Inflammatory macrophage treated with lipopolysaccharide for 4 hours (primary cell): ENCODE measurements at regions not wholly inside any gene's neighbourhood (a gene's known extent, or its start where the extent isn't known, plus 50 kb on each side); places are given as distances from the start of the nearest gene placed in this dataset.
"Not testable (repeated sequence)": the region's sequence is repeated elsewhere in the genome, so short reads cannot be mapped to it uniquely, and the experiment has no call there.

Experiments
- DNase-seq: peaks from one replicate; pipeline ENCODE4 v3.0.0-alpha.2; 2020

DNA sequence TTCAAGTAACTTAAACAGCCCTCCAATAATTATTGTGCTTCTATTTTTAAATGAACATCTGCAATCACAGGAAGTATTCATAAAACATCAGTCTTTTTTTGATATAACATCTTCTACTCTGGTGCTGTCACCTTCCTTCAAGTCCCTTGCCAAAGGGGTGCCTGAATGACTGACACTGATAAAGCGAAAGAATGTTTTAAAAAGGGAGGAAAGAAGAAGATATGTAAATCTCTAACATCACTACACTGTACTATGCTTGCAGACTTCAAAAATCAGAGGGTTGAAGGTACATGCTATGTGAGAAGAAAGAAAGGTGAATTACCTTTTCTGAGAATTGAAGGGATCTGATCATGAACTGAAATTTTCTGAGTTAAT is 253.7 kb downstream of the ZPLD1 start:
- DNase-seq = no peak

DNA sequence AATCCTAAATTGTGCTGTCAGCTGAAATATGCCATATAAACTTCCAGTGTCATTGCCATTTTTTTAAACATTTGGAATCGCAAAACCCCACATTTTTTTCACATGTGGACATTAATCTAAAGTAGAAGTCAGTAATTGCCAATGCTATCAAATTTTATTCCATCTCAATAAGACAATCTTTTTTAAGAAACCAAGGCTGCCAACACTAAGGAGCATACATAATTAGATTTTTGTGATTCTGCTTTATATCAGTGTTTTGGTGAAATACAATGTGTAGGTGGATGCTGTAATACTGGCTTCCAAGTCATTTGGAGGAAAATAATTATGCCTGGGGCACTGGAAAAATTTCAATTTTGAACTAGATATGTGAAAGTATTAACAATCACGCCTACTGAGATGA is 256.7 kb downstream of the ZPLD1 start:
- no peak for DNase-seq

DNA sequence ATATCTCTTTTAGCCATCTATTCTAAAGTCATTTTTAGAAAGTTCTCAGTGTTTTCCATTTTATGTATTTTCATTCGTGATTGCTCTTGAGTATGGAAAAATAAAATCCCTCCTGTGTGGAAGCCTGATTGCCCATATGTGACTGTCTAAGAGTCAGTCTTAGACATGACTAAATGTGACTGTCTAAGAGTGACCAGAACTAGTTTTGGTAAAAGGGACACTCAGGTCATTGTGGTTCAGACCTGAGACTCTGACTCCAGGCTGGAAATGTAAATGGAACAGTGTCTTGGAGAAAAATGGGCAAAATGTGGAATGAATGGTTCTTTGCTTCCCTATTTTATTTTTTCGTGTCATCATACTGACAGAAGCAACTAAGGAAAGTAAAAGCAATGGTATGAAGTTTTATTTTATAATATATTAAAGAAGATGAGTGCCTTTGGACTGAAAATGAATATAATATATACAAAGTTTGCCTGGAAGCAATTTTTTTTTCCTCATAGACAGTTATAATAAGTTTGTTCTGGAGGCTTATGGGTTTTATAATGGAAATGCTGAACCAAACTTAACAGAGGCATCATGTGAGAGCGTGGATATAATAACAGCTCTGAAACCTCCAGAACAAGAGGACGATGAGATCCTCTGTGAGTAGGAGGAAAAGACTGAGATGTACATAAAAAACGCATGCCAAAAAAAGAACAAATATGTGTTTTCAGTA is 264.4 kb downstream of the ZPLD1 start:
- DNase-seq = no peak

DNA sequence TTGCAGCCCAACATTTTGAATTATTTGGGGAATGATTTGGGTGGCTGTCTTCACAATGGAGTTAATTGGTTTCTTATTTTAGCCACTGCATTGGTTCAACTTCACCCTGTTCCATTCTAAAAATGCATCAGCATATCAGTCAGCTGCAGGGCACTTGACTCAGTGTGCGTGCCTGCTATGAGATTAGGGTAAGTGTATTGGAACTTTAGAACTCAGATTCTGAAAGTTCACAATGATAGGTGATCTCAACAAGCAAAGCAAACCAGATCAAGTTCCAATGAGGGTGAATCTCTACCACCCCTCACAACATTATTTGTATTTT is 265.0 kb downstream of the ZPLD1 start:
- DNase-seq = no peak

DNA sequence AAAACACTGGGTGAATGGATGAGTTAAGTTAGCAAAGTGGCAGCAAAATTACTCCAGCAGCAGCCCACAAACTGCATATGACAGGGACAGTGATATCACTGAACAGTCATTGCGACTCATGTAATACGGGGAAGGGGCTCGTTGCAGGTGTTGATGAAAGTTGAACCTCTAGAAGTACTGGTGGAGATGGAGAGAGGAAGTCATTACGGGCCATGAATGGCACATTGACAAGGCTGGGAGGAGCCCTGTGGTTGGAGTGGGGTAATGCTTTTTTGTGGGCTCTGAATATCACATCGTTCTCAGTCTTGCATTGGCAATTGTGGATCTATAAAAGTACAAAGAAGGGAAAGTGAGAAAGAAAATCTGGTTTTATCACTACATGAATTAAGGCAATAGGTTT is 278.1 kb downstream of the ZPLD1 start:
- DNase-seq = no peak

DNA sequence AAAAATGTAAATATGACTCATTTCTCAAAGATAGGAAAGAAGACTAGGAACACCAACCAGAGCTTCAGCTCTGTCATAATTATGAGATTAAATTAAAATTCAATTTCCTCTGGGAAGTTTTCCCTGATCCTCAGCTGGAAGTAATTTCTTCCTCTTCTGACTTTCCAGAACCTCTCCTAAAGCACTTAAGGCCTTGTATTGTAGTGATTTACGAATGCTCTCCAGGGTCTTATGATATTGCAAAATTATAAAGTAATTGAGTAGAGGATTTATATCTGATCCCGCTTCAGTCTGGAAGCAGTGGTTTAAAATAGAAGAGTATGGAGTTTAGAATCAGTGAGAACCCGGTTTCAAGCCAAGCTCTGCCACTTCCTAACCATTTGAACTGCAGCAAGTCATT is 279.8 kb downstream of the ZPLD1 start:
- no peak for DNase-seq

DNA sequence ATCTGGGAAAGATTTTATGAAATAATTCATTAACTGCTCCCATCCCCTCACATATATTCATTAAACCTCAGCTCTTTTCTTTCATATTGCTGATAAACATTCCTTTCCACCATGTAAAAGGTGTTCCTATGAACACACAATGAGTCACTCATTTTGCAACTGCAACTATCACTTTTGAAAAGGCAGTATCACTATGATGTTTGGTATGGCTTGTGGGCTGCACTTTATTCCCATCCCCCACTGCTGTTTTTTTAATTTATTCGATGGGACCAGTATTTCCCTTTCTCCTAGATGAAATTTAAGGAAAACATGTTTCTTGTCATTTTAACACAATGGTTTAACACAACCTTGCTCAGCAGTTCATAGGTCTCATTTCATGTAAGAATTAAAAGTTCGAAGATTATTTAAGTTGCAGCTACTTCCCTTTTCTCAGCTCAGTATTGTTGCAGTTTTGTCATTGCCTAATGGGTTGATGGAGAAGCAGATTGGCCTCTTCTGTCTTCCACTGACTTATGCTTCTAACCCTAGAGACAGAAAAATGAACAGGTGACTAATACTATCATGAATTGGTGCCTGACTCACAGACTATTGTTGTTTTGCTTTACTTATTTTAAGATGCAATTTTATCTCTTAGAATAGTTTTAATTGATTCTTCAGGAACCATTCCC is 280.3 kb downstream of the ZPLD1 start:
- DNase-seq = no peak

DNA sequence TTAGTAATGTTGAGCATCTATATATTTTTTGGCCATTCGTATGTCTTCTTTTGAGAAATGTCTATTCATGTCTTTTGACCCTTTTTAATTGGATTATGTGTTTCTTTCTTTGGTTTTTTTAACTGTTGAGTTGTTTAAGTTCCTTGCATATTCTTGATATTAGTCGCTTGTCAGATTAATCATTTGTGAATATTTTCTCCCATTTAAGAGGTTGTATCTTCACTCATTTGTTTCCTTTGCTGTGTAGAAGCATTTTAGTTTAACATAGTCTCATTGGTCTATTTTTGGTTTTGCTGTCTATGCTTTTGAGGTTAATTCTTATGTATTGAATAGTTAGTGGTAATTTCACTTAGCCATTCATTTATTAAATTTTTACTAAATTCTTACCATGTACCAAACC is 283.8 kb downstream of the ZPLD1 start:
- DNase-seq = no peak

DNA sequence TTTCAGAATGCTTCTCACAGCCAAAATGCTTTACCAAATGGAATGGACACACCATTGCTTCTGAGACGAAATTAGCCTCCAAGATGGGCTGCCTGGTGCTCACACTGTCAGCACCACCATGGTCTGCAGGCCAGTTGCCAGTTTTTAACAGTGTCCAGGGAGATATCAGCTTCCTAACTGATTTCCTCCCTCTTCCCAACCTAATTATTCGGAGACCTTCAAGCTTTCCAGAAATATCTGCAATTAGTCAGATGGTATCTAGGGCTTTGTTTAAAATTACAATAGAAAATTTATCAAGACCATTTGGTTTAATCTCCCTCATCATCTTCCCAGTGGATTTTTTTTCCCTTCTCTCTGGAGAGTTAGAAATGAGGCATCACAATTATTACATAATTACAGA is 287.5 kb downstream of the ZPLD1 start:
- DNase-seq = no peak

DNA sequence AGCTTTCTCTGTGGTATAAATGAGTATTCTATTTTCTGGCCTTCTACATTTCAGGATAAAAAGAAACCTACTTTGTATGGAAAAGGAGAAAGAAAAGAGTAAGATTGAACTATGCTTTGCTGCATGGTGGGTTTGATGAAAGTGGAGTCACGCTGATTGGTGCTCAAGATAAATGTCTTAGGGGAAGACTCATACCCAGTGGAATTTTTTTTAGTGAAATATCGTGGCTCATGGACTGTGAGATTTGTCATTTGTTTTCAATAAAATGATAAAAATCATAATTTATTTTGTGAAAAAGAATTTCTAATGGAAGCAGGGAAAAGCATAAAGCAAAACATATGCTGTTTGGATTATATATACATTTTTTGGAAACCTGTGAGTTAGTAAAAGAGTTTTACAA is 292.5 kb downstream of the ZPLD1 start:
- no peak for DNase-seq

DNA sequence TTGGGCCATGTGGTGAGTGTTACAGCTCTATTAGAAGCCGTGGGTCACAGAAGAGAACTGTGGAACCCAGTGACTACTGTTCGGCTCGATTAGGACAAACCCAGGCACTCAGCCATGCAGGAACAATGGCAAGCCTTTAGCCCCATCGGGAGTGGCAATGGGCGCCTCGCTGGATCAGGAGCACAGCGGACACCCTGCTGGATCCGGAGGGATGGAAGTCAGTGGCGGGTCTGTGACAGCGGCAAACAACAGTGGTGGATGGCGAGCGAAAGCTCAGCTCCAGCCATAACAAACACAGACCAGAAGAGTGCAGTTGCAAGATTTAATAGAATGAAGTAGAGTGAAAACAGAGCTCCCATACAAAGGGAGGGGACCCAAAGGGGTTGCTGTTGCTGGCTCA is 297.8 kb downstream of the ZPLD1 start:
- not testable (repeated sequence) for DNase-seq

DNA sequence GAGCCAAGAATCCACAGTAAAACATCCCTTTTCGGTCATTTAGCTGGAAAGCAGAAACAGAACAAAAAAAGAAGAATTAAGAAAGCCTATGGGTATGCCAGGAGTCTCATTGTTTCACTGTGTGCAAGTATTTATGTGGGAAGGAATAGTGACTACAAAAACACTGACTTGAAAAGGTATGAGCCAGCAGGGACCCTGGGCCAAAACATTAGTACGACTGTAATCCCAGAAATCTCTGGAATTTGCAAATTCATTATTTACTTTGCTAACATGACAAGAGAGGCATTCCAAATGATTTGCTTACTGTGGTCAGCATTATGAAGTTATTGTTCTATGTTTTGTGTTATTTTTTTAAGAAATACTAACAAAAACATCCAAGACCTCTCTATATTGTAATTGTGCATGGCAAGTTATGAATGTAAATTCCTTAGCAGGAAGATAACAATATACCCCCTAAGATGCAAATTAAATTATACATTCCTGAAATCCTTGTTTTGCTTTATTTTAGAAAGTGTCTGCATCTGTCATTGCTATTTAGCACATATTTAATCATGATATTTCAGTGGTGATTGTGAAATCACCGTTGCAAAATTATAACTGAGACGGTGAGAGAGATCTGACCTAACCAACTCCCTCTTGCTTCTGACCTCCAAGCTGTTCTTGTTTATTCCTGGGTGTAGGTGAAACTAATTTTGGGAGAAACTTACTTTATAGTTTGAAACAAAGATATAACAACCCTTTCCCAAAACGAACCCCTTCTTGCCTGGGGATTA is 299.2 kb downstream of the ZPLD1 start:
- no peak for DNase-seq

DNA sequence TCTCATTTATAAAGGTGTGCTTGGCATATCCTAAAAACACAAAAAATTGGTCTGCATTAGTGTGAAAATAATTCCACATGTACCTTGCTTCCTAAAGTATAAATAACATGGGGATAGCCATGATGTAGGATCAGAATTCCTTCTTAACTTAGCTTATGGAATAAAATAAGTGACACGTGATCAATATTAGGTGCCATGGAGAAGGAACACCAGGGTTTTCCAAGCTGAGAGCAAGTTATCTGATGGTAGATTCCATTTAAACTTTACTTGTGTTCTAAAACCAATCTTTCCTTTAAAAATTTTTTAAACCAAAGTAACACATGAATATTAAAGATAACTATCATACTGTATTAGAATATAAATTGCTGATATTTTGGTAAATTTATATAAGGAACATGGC is 300.5 kb downstream of the ZPLD1 start:
- no peak for DNase-seq

DNA sequence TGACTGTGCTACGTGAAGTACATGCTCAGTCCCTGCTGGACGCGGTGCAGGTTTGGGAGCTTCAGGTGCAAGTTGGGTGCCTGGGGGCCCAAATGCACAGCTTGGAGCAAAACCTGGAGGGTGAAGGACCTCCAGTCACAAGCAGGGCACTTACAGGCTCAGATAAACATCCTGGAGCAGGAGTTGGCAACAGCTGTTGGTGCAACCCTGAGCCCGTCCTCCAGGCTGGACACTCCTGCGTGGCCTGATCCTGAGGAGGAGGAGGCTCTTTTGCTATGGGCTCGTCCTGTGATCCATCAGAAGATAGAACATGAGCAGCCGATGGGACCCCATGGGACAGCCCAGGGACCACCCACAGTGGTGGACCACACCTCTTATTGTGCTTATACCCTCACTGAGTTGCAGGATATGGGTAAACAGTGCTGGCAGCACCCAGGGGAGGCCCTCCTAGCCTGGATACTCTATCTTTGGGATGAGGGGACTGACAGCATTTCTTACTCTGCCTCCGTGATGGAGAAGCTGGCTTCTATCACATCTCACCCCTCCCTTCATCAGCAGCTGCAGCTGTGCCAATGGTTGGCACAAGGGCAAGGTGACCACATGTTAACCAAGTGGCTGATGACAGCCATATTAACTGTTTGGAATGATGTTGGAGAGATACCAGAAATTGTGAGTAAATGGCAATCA is 301.6 kb downstream of the ZPLD1 start:
- no peak for DNase-seq

DNA sequence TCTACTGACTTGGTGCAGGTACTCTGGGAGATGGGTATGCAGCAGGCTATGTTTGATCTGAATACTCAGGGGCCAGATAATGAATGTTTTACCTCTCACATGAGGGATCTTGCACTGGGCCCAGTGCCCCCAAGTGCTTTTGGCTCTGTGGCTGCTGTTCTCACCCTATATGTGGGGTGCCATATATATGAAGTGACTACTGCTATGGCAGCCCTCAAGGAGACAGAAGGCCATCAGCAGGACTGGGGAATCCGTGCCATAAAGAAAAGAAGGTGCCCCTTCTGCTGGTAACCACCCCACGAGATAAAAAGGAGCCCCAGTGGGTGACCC is 302.1 kb downstream of the ZPLD1 start:
- DNase-seq = no peak

DNA sequence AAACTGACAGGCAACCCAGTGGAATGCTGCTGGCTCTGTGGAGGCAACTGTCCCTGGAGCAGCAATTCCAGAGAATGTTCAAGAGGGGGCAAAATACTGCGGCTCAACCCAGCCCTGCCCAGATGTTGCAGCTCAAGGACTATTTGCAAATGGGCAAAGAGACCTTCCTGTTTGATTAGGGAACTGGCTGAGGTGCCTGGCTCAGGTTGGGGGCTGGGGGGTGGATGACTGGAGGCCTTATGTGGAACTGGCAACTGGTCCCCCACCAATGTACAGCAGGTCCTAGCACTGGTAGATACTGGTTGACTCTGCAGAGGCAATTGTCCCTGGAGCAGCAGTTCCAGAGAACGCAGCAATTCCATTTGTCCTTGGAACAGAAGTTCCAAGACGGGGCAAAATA is 302.5 kb downstream of the ZPLD1 start:
- no peak for DNase-seq

DNA sequence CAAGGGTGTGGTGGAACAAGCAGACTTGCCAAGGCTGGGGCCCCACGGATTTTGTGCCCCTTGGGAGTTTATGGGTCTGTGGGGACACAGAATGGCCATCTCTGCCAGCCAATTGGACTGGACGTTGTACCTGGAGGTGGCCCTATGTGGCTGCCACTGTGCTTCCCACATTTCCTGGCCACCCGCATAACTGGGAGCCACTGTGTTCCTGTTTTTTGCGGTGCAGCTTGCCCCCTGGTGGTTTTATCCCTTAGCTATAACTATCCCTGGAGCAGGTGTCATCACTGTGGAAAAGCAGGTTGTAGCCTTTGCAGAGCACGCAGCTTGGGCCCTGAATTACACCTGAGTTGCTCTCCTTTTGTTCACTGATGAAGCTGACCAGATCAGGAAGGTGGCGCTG is 306.3 kb downstream of the ZPLD1 start:
- DNase-seq = no peak

DNA sequence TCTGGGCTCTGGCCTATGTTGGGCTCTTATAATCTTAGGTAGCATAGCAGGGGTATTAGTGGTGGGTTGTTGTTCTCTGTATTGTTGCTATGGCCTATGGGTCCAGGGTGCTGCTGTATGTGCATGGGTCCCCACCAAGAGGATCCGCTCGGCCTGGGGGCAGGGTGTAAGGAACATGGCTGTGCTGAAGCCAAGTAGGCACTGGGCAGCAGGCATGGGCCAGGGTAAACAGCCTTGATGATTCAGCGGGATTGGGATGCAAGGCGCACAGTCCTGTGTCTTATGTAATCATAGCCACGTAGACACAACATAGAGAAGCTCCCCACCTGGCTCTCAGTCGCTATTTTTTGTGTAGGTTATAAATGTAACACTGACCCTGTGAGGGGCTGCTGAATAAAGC is 306.9 kb downstream of the ZPLD1 start:
- DNase-seq = no peak

DNA sequence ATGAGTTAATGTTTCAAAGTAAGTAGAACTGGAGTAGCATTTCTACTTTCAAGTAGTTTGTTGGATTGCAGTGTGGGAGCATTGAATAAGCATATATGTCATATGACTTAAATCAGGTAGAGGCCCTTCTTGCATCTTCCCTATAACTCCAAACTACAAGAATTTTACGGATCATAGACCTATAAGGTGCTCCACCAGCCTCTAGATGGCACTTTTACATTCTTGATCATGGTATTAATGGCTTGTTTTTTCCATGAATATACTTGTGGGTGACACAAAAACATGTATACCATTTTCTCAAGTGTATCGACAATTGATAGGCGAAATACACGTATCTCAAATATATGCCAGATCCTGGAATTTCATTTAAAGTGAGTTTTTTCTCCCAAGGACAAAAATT is 311.1 kb downstream of the ZPLD1 start:
- no peak for DNase-seq

DNA sequence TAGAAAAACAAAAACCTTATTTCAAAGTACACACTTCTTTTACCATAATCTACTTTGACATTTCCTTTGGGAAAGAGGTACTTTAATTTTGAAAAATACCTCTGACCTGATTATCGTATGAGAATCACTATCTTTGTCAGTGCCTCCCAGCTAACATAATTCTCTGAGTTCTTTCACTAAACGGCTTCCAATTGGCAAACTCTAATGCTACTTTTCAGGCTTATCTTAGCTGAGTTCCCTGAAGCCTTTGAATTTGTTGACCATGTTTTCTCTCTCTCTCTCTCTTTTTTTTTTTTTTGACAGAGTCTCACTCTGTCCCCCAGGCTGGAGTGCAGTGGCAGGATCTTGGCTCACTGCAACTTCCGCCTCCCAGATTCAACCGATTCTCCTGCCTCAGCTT is 312.8 kb downstream of the ZPLD1 start:
- no peak for DNase-seq

DNA sequence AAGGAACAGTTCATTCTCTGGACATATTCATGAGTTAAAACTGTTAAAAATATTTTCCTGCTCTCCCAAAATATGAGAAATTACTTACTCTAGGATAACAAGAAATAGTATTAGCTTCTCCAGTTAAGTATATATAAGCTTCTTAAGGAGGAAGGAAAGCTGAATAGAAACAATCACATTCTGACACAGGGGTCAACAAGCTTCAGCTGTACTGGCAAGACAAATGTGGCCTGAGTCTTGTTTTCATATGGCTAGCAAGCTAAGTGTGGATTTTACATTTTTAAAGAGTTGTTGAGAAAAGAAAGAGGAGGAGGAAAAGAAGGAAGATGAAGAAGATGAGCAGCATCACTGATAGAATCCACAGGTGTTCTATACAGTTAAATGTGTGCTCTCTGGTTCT is 313.8 kb downstream of the ZPLD1 start:
- no peak for DNase-seq

DNA sequence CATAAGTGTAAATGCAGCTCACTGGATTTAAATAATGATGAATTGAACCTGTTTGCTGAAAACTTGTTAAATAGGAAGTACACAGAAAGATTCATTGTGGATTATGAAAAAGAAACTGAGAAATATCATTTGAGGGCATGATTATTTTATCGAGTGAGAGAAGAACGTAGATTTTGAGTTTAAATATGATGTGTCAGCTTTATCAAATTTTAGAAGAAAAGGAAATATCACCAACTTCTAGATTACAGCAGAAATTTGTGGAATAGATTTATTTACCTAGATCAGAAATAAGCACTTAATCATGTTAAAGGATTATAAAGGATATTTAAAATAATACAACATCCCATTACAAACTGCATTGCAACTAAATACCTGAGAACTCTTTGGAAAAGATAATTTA is 315.5 kb downstream of the ZPLD1 start:
- no peak for DNase-seq

DNA sequence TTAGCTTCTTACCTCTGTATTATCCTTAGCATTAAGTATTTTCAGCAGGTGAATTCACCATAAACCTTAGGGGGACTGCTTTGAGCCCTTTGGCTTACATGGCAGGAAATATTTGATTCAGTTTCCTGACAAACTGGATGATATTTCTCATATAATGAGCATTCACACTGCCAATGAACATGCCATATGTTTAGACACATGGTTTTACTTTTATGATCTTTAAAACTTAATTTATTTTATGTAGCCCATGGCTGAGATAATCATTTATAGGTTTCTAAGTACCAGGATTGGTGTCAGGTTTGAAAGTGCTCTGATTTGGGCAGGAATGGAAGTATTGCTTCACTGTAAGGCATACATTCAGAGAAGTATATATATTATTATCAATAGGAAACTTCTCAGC is 319.1 kb downstream of the ZPLD1 start:
- DNase-seq = no peak

DNA sequence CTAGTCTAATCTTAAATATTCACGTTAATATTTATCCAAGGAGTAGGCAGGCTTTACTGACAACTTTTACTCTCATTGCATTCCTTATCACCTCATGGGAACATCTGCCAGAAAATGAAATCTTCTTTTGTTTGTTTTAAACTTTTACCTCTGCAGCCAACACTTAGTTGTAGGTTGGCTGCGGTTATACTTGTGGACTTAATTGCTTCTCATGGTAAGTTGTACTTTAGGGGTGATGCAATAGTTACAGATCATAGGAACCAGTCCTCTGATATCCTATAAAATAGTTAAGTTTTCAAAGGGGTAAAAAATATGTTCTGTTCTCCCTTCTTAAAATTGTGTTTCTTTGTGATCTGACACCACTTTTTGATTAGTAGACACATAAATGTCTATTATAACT is 321.9 kb downstream of the ZPLD1 start:
- DNase-seq = no peak
